Panc1 (cell line): ENCODE measurements at regions not wholly inside any gene's neighbourhood (a gene's known extent, or its start where the extent isn't known, plus 50 kb on each side); places are given as distances from the start of the nearest gene placed in this dataset.

Experiments
- ATAC-seq: fragments of 200-7000 bp; cut with Tn5 transposase; 2 replicates; pipeline ENCODE4 v1.9.1; 2020; ENCODE audit warnings: mild to moderate bottlenecking, moderate library complexity
- BruUV-seq: library from RNA; stranded (reverse); fragments of 400-500 nt; replicated peaks from 2 replicates; lab custom pipeline; 2021; lab: Mats Ljungman, UMichigan
- CTCF ChIA-PET: fragments of 300-600 bp; sonication (Branson Sonifier 250); formaldehyde crosslinking; loops from one replicate; lab custom pipeline; 2022; ENCODE audit warnings: antibody characterized with exemption; lab: Charles Lee
- POLR2A ChIA-PET: fragments of 300-600 bp; sonication (Branson Sonifier 250); formaldehyde crosslinking; loops from one replicate; lab custom pipeline; 2022; ENCODE audit warnings: antibody characterized with exemption; lab: Charles Lee
- DNase-seq: peaks from one replicate; pipeline ENCODE4 v3.0.0-alpha.2; 2010; ENCODE audit warnings: low read depth, low spot score
- H3K27ac ChIP-seq: 2 replicates; pipeline ENCODE4 v1.5.1; 2011; ENCODE audit warnings: mild to moderate bottlenecking, low read length, inconsistent platforms
- H3K27me3 ChIP-seq: fragments of 200-500 bp; sonication (Bioruptor generic); 2 replicates; pipeline ENCODE4 v1.6.0; 2014; ENCODE audit warnings: low read length, inconsistent platforms; ENCODE audit not compliant: control insufficient read depth, insufficient read depth
- H3K36me3 ChIP-seq: fragments of 200-500 bp; sonication (Bioruptor generic); 2 replicates; pipeline ENCODE4 v1.5.1; 2014; ENCODE audit warnings: inconsistent platforms, mild to moderate bottlenecking, low read length, moderate library complexity; ENCODE audit not compliant: control insufficient read depth, insufficient read depth
- H3K4me1 ChIP-seq: 2 replicates; pipeline ENCODE4 v1.5.1; 2011; ENCODE audit warnings: inconsistent platforms, mild to moderate bottlenecking, low read length, moderate library complexity; ENCODE audit not compliant: control insufficient read depth, insufficient read depth
- H3K4me3 ChIP-seq, 2 experiments: 2 replicates each; pipeline ENCODE4 v1.5.1; 2011 to 2012; ENCODE audit warnings: low read depth in 2 of 2, low read length in 2 of 2, mild to moderate bottlenecking in 2 of 2, inconsistent platforms in 1 of 2, moderate library complexity in 1 of 2
- H3K9me3 ChIP-seq: fragments of 200-500 bp; sonication (Bioruptor generic); 2 replicates; pipeline ENCODE4 v1.5.1; 2014; ENCODE audit warnings: low read depth, mild to moderate bottlenecking, inconsistent platforms, low read length, moderate library complexity; ENCODE audit not compliant: control insufficient read depth, insufficient read depth
- POLR2AphosphoS5 ChIP-seq: IDR thresholded peaks from 2 replicates; pipeline ENCODE4 v1.6.1; 2012; ENCODE audit warnings: mild to moderate bottlenecking, low read depth, low read length, moderate library complexity
- SIN3A ChIP-seq: IDR thresholded peaks from 2 replicates; pipeline ENCODE4 v1.6.1; 2012; ENCODE audit warnings: low read depth, mild to moderate bottlenecking, low read length, moderate library complexity, borderline replicate concordance; ENCODE audit not compliant: insufficient read depth
- TCF7L2 ChIP-seq: IDR thresholded peaks from 2 replicates; pipeline ENCODE4 v1.6.1; 2011; ENCODE audit warnings: mild to moderate bottlenecking, low read depth, low read length, inconsistent platforms
- in situ Hi-C: cut with HindIII; loops from 2 replicates; pipeline ENCODE4 v1.10.0; 2016; ENCODE audit warnings: low sequenced_read_pairs, low pct_unique_long_range_greater_than_20kb
- intact Hi-C: fragments of 100-400 bp; cut with micrococcal nuclease; formaldehyde crosslinking; loops from one replicate; pipeline ENCODE4 v1.10.0; 2022; ENCODE audit not compliant: unreplicated experiment
- TF ChIP-seq, protein P1 (sequence below), 2 experiments: IDR thresholded peaks; 2 replicates each; pipeline ENCODE4 v1.6.1; 2011 to 2012; ENCODE audit warnings: low read depth in 2 of 2, control low read depth in 1 of 2, low read length in 1 of 2, mild to moderate bottlenecking in 1 of 2, moderate library complexity in 1 of 2; ENCODE audit not compliant: insufficient read depth in 1 of 2
- TF ChIP-seq, protein P2 (sequence below): fragments of 450-650 bp; IDR thresholded peaks from 2 replicates; pipeline ENCODE4 v1.5.1; 2017; ENCODE audit warnings: mild to moderate bottlenecking

DNA sequence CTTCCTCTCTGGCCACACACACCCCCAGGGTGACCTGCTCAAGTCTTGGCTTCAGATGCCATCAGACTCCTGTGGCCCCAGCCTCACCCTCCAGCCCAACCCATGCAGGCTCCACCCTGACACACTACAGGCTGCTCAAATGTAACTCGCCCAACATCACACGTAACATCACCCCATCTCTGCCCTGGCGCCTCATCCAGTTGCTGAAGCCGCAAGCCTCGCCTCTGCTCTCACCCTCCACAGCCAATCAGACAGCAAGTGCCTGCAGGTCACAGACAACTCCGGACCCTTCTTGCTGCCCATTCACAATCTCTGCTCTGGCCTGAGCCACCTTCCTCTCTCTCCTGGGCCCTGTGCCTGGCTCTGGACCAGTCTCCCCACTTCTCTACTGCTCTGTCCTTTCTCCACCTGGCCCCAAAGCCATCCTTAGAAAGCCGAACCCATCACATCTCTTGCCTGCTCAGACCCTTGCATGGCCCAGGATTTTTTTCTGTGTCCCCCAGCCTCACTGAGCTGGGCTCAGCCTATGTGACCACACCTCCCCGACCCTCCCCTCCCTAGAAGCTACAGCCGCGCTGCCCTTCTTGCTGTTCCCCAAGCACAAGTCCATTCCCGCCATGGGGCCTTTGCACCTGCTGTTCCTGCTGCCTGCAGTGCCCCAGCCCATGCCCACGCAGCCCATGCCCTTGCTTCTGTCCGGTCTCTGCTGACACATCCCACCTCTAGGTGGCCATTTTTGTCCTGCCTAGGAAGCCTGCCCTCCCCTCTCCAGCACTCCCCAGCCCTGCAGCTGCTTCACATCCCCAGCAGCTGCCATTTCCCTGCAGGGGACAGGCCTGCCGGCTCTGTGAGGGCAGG is 333.9 kb downstream of the CTTN start:
- in situ Hi-C loops = no loop called here
- Histone ChIP-seq H3K9me3 (no peaks in the 10 kb centered on the region), H3K4me3 (no peak overlapping the region), H3K36me3 (no peaks in the 10 kb centered on the region), H3K27ac (no peak overlapping the region), H3K27me3 (no peaks in the 10 kb centered on the region), H3K4me1 (no peaks in the 10 kb centered on the region)
- ATAC-seq (peak; percentile 47; the same call in 1 of the 2 replicates), DNase-seq (no peak)
- intact Hi-C loops = no loop called here
- TF ChIP-seq, protein P1, sequence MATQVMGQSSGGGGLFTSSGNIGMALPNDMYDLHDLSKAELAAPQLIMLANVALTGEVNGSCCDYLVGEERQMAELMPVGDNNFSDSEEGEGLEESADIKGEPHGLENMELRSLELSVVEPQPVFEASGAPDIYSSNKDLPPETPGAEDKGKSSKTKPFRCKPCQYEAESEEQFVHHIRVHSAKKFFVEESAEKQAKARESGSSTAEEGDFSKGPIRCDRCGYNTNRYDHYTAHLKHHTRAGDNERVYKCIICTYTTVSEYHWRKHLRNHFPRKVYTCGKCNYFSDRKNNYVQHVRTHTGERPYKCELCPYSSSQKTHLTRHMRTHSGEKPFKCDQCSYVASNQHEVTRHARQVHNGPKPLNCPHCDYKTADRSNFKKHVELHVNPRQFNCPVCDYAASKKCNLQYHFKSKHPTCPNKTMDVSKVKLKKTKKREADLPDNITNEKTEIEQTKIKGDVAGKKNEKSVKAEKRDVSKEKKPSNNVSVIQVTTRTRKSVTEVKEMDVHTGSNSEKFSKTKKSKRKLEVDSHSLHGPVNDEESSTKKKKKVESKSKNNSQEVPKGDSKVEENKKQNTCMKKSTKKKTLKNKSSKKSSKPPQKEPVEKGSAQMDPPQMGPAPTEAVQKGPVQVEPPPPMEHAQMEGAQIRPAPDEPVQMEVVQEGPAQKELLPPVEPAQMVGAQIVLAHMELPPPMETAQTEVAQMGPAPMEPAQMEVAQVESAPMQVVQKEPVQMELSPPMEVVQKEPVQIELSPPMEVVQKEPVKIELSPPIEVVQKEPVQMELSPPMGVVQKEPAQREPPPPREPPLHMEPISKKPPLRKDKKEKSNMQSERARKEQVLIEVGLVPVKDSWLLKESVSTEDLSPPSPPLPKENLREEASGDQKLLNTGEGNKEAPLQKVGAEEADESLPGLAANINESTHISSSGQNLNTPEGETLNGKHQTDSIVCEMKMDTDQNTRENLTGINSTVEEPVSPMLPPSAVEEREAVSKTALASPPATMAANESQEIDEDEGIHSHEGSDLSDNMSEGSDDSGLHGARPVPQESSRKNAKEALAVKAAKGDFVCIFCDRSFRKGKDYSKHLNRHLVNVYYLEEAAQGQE (IDR thresholded peaks at IDR 0.05; ENCODE audit: insufficient read depth in 1 of 2, low read depth in 2 of 2, low read length in 1 of 2) = no peak
- TF ChIP-seq, protein P2, sequence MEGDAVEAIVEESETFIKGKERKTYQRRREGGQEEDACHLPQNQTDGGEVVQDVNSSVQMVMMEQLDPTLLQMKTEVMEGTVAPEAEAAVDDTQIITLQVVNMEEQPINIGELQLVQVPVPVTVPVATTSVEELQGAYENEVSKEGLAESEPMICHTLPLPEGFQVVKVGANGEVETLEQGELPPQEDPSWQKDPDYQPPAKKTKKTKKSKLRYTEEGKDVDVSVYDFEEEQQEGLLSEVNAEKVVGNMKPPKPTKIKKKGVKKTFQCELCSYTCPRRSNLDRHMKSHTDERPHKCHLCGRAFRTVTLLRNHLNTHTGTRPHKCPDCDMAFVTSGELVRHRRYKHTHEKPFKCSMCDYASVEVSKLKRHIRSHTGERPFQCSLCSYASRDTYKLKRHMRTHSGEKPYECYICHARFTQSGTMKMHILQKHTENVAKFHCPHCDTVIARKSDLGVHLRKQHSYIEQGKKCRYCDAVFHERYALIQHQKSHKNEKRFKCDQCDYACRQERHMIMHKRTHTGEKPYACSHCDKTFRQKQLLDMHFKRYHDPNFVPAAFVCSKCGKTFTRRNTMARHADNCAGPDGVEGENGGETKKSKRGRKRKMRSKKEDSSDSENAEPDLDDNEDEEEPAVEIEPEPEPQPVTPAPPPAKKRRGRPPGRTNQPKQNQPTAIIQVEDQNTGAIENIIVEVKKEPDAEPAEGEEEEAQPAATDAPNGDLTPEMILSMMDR = no peak
- TF ChIP-seq TCF7L2 (no peak), SIN3A (no peak), POLR2AphosphoS5 (no peak)
- CTCF ChIA-PET = no interaction called here
- no TSS peak for BruUV-seq
- POLR2A ChIA-PET = no interaction called here

DNA sequence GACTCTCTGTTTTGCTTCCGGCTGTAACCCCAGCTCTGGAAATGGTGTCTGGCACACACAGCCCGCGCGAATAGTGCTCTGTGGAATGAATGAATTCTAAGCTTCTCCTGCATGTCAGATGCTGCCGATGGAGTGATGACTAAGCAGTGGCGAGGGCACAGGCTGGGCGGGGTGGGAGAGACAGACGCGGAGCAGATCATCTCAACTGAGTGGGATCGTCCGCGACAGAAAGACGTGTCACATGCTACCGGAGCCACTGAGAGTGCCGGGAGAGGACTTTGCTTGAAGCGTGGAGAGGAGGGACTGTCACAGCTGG is 334.5 kb downstream of the CTTN start:
- no peaks in the 10 kb centered on the region for H3K9me3 ChIP-seq
- in situ Hi-C loops = no loop called here
- no peaks in the 10 kb centered on the region for H3K27me3 ChIP-seq
- ChIA-PET CTCF (no interaction called here), POLR2A (no interaction called here)
- H3K4me3 ChIP-seq = no peak overlapping the region
- DNase-seq (no peak), ATAC-seq (0 out of 2 replicates have a peak, but pooled peaks have one; percentile 8)
- intact Hi-C loops = no loop called here
- no peak overlapping the region for H3K27ac ChIP-seq
- no peak for TF ChIP-seq TCF7L2
- TF ChIP-seq SIN3A = no peak
- no peak for TF ChIP-seq POLR2AphosphoS5
- TF ChIP-seq, protein P1 (IDR thresholded peaks at IDR 0.05; ENCODE audit: insufficient read depth in 1 of 2, low read depth in 2 of 2, low read length in 1 of 2) = no peak
- TF ChIP-seq, protein P2 = no peak
- no TSS peak for BruUV-seq
- no peaks in the 10 kb centered on the region for H3K4me1 ChIP-seq
- no peaks in the 10 kb centered on the region for H3K36me3 ChIP-seq
